Tibial artery (tissue), 4 donors: ENCODE measurements at regions not wholly inside any gene's neighbourhood (a gene's known extent, or its start where the extent isn't known, plus 50 kb on each side); places are given as distances from the start of the nearest gene placed in this dataset.

Source experiments
- DNase-seq, 2 donors: peaks; one replicate each; pipeline ENCODE4 v3.0.0-alpha.2; 2019
- H3K27ac ChIP-seq, 2 donors: fragments of 200-600 bp; sonication (generic) in 1 of 2; 1 replicate in 1 of 2; 2 replicates in 1 of 2; pipeline ENCODE4 v1.5.1; 2018 to 2019; ENCODE audit warnings: mild to moderate bottlenecking in 1 of 2
- H3K27me3 ChIP-seq, 2 donors: fragments of 200-600 bp; sonication (generic) in 1 of 2; one replicate each; pipeline versions ENCODE4 v1.5.1 to v1.6.0; 2016 to 2019
- H3K36me3 ChIP-seq, 3 donors: fragments of 200-600 bp; sonication (generic) in 2 of 3; one replicate each; pipeline ENCODE4 v1.5.1; 2016 to 2019; ENCODE audit warnings: mild to moderate bottlenecking in 2 of 3
- H3K4me1 ChIP-seq, 4 donors: fragments of 200-600 bp; sonication (generic) in 2 of 4; 1 replicate in 3 of 4; 2 replicates in 1 of 4; pipeline ENCODE4 v1.5.1; 2016 to 2019
- H3K4me3 ChIP-seq, 2 donors: fragments of 200-600 bp; sonication (generic) in 1 of 2; 1 replicate in 1 of 2; 2 replicates in 1 of 2; pipeline ENCODE4 v1.5.1; 2018 to 2019; ENCODE audit warnings: mild to moderate bottlenecking in 2 of 2
- H3K9me3 ChIP-seq, 3 donors: fragments of 200-600 bp; sonication (generic) in 1 of 3; one replicate each; pipeline ENCODE4 v1.5.1; 2016 to 2019
- CTCF ChIP-seq, 2 experiments: fragments of 200-600 bp in 1 of 2; fragments of 450-650 bp in 1 of 2; IDR thresholded peaks; one replicate each; pipeline ENCODE4 v1.5.1; 2017 to 2019; ENCODE audit warnings: antibody characterized with exemption in 2 of 2, mild to moderate bottlenecking in 1 of 2, moderate library complexity in 1 of 2
- intact Hi-C: fragments of 100-400 bp; cut with DNase I; formaldehyde crosslinking; loops from one replicate; pipeline ENCODE4 v1.15.0; 2023; ENCODE audit warnings: low total_unique reads

- H3K4me3 ChIP-seq, result no peak overlapping the region
- no peak for TF ChIP-seq CTCF (IDR thresholded peaks at IDR 0.05)
- no peaks in the 10 kb centered on the region for H3K4me1 ChIP-seq
- no peak overlapping the region for H3K27ac ChIP-seq
- H3K27me3 ChIP-seq, result no peaks in the 10 kb centered on the region
- no peaks in the 10 kb centered on the region for H3K36me3 ChIP-seq
- peaks cover 0 to 8% (median 7%) of the 10 kb centered on the region in 3 donors for H3K9me3 ChIP-seq
- intact Hi-C loops, result no loop called here
- no peak for DNase-seq
Observed at GRCh38 chr14:61956517-61956916, 194.3 kb downstream of the SNAPC1 start.

GRCh38 chr14:61959348-61959747 lies 197.1 kb downstream of the SNAPC1 start:
- no peak for DNase-seq
- Histone ChIP-seq H3K27me3 (no peaks in the 10 kb centered on the region), H3K9me3 (peaks cover 0 to 13% (median 8%) of the 10 kb centered on the region in 3 donors), H3K4me3 (no peak overlapping the region), H3K36me3 (no peaks in the 10 kb centered on the region), H3K4me1 (no peaks in the 10 kb centered on the region), H3K27ac (no peak overlapping the region)
- intact Hi-C loops, result no loop called here
- TF ChIP-seq CTCF (IDR thresholded peaks at IDR 0.05), result no peak

GRCh38 chr14:61961369-61961768 lies 199.1 kb downstream of the SNAPC1 start:
- H3K27ac ChIP-seq, result no peak overlapping the region
- intact Hi-C loops, result no loop called here
- TF ChIP-seq CTCF (IDR thresholded peaks at IDR 0.05), result no peak
- no peak overlapping the region for H3K4me3 ChIP-seq
- peaks cover 0 to 11% (median 2%) of the 10 kb centered on the region in 3 donors for H3K9me3 ChIP-seq
- H3K27me3 ChIP-seq, result no peaks in the 10 kb centered on the region
- DNase-seq, result no peak
- no peaks in the 10 kb centered on the region for H3K36me3 ChIP-seq
- no peaks in the 10 kb centered on the region for H3K4me1 ChIP-seq

- DNase-seq, result no peak
- H3K36me3 ChIP-seq, result no peaks in the 10 kb centered on the region
- H3K27ac ChIP-seq, result no peak overlapping the region
- intact Hi-C loops, result no loop called here
- peaks cover 0 to 7% (median 0%) of the 10 kb centered on the region in 3 donors for H3K9me3 ChIP-seq
- no peaks in the 10 kb centered on the region for H3K27me3 ChIP-seq
- no peaks in the 10 kb centered on the region for H3K4me1 ChIP-seq
- no peak for TF ChIP-seq CTCF (IDR thresholded peaks at IDR 0.05)
- H3K4me3 ChIP-seq, result no peak overlapping the region
Observed at GRCh38 chr14:61963926-61964325, 201.7 kb downstream of the SNAPC1 start.

GRCh38 chr14:61965030-61965745 lies 203.0 kb downstream of the SNAPC1 start:
- no peak for DNase-seq
- no peak overlapping the region for H3K27ac ChIP-seq
- peaks cover 0 to 7% (median 0%) of the 10 kb centered on the region in 3 donors for H3K9me3 ChIP-seq
- no peaks in the 10 kb centered on the region for H3K27me3 ChIP-seq
- TF ChIP-seq CTCF (IDR thresholded peaks at IDR 0.05), result no peak
- H3K4me1 ChIP-seq, result no peaks in the 10 kb centered on the region
- intact Hi-C loops, result no loop called here
- no peak overlapping the region for H3K4me3 ChIP-seq
- no peaks in the 10 kb centered on the region for H3K36me3 ChIP-seq
